Neuronal stem cell (in vitro differentiated cells): ENCODE measurements at regions not wholly inside any gene's neighbourhood (a gene's known extent, or its start where the extent isn't known, plus 50 kb on each side); places are given as distances from the start of the nearest gene placed in this dataset.

Experiments
- DNase-seq: peaks from one replicate; pipeline ENCODE4 v3.0.0-alpha.2; 2013; ENCODE audit warnings: low spot score
- H2AFZ ChIP-seq: one replicate; pipeline ENCODE4 v1.6.1; 2013; ENCODE audit warnings: mild to moderate bottlenecking, low read length, inconsistent platforms
- H2AK5ac ChIP-seq: 2 replicates; pipeline ENCODE4 v1.6.1; 2013; ENCODE audit warnings: low read depth, mild to moderate bottlenecking, inconsistent platforms, low read length, moderate library complexity, mixed read lengths
- H2BK120ac ChIP-seq: 2 replicates; pipeline ENCODE4 v1.6.1; 2013; ENCODE audit warnings: low read depth, mild to moderate bottlenecking, inconsistent platforms, low read length, moderate library complexity, mixed read lengths
- H2BK12ac ChIP-seq: one replicate; pipeline ENCODE4 v1.6.1; 2013; ENCODE audit warnings: low read length, inconsistent platforms
- H2BK15ac ChIP-seq: 2 replicates; pipeline ENCODE4 v1.6.1; 2013; ENCODE audit warnings: mild to moderate bottlenecking, low read length, inconsistent platforms, mixed read lengths
- H2BK5ac ChIP-seq: one replicate; pipeline ENCODE4 v1.6.1; 2013; ENCODE audit warnings: inconsistent platforms, mild to moderate bottlenecking, low read length, moderate library complexity
- H3K14ac ChIP-seq: one replicate; pipeline ENCODE4 v1.6.1; 2013; ENCODE audit warnings: low read length, inconsistent platforms
- H3K18ac ChIP-seq: 2 replicates; pipeline ENCODE4 v1.6.1; 2013; ENCODE audit warnings: low read length, inconsistent platforms
- H3K23ac ChIP-seq: 2 replicates; pipeline ENCODE4 v1.6.1; 2013; ENCODE audit warnings: low read depth, mild to moderate bottlenecking, mixed read lengths, low read length, inconsistent platforms; ENCODE audit not compliant: poor library complexity
- H3K27ac ChIP-seq: replicated peaks from 3 replicates; pipeline ENCODE4 v1.5.1; 2013; ENCODE audit warnings: low read length, inconsistent platforms
- H3K27me3 ChIP-seq, 3 experiments: 2 replicates each; pipeline ENCODE4 v1.6.1; 2013; ENCODE audit warnings: low read length in 3 of 3, mild to moderate bottlenecking in 2 of 3, inconsistent platforms in 1 of 3, low read depth in 1 of 3, mixed read lengths in 1 of 3, moderate library complexity in 1 of 3; ENCODE audit not compliant: control insufficient read depth in 3 of 3, insufficient read depth in 3 of 3
- H3K36me3 ChIP-seq, 2 donors: replicated peaks in 1 of 2; 2 replicates each; pipeline ENCODE4 v1.6.1; 2013; ENCODE audit warnings: low read length in 2 of 2; ENCODE audit not compliant: control insufficient read depth in 2 of 2, insufficient read depth in 2 of 2
- H3K4ac ChIP-seq: 2 replicates; pipeline ENCODE4 v1.6.1; 2013; ENCODE audit warnings: inconsistent platforms, mild to moderate bottlenecking, low read length, moderate library complexity
- H3K4me1 ChIP-seq, 2 donors: 1 replicate in 1 of 2; 2 replicates in 1 of 2; pipeline ENCODE4 v1.6.1; 2013; ENCODE audit warnings: low read length in 2 of 2, low read depth in 1 of 2; ENCODE audit not compliant: control insufficient read depth in 2 of 2, insufficient read depth in 1 of 2
- H3K4me2 ChIP-seq: one replicate; pipeline ENCODE4 v1.6.1; 2013; ENCODE audit warnings: mild to moderate bottlenecking, low read length, inconsistent platforms; ENCODE audit not compliant: insufficient read depth, poor library complexity, severe bottlenecking
- H3K4me3 ChIP-seq, 2 donors: 2 replicates each; pipeline ENCODE4 v1.5.1; 2013; ENCODE audit warnings: low read length in 2 of 2, mild to moderate bottlenecking in 2 of 2, inconsistent platforms in 1 of 2, moderate library complexity in 1 of 2
- H3K79me1 ChIP-seq: one replicate; pipeline ENCODE4 v1.6.1; 2013; ENCODE audit warnings: low read depth, mild to moderate bottlenecking, inconsistent platforms, low read length, moderate library complexity
- H3K9ac ChIP-seq: one replicate; pipeline ENCODE4 v1.6.1; 2013; ENCODE audit warnings: mild to moderate bottlenecking, low read depth, low read length, inconsistent platforms; ENCODE audit not compliant: poor library complexity
- H3K9me3 ChIP-seq, 2 donors: replicated peaks in 1 of 2; 2 replicates each; pipeline versions ENCODE3 to v1.6.1; 2013; ENCODE audit warnings: low read length in 2 of 2, mild to moderate bottlenecking in 2 of 2, inconsistent platforms in 1 of 2, low read depth in 1 of 2, mixed read lengths in 1 of 2, moderate library complexity in 1 of 2; ENCODE audit not compliant: control insufficient read depth in 2 of 2, insufficient read depth in 1 of 2
- H4K8ac ChIP-seq: one replicate; pipeline ENCODE4 v1.6.1; 2013; ENCODE audit warnings: low read depth, mild to moderate bottlenecking, inconsistent platforms, low read length, moderate library complexity
- H4K91ac ChIP-seq: one replicate; pipeline ENCODE4 v1.6.1; 2013; ENCODE audit warnings: low read length, low read depth, mild to moderate bottlenecking, inconsistent platforms; ENCODE audit not compliant: poor library complexity
- WGBS, 2 donors: extraction: QIAGEN DNeasy Blood & Tissue Kit; methylation state at CpG; one replicate each; pipeline ENCODE4 v1.1.7; 2013; ENCODE audit warnings: missing lambda C conversion rate in 2 of 2, mixed read lengths in 1 of 2; ENCODE audit not compliant: insufficient read length in 2 of 2, insufficient replicate concordance in 1 of 2; ENCODE audit errors: extremely low coverage in 2 of 2; 5-methylcytosine and 5-hydroxymethylcytosine counted together

GRCh38 chr4:53658029-53658428, 66.7 kb upstream of the LNX1 start:
- no peak overlapping the region for H2BK120ac ChIP-seq
- no peaks in the 10 kb centered on the region for H3K27me3 ChIP-seq
- H2AK5ac ChIP-seq: no peak overlapping the region
- no peak overlapping the region for H2BK15ac ChIP-seq
- H2BK12ac ChIP-seq: no peak overlapping the region
- no peak overlapping the region for H3K27ac ChIP-seq
- H3K14ac ChIP-seq: no peak overlapping the region
- no peak overlapping the region for H3K4me2 ChIP-seq
- WGBS, 2 donors: no CpG with 5 or more reads among the region's 1 CpG
- peaks cover 0 to 4% of the 10 kb centered on the region in 2 donors for H3K4me1 ChIP-seq
- H4K91ac ChIP-seq: no peak overlapping the region
- H3K36me3 ChIP-seq: no peaks in the 10 kb centered on the region
- no peak overlapping the region for H3K18ac ChIP-seq
- H3K4me3 ChIP-seq: no peak overlapping the region
- H3K9ac ChIP-seq: no peak overlapping the region
- no peak overlapping the region for H2AFZ ChIP-seq
- no peaks in the 10 kb centered on the region for H3K9me3 ChIP-seq
- H4K8ac ChIP-seq: no peak overlapping the region
- DNase-seq: no peak
- no peak overlapping the region for H2BK5ac ChIP-seq
- H3K23ac ChIP-seq: no peak overlapping the region
- no peak overlapping the region for H3K4ac ChIP-seq
- no peaks in the 10 kb centered on the region for H3K79me1 ChIP-seq

GRCh38 chr4:53656421-53656981, 65.2 kb upstream of the LNX1 start:
- no peak overlapping the region for H4K8ac ChIP-seq

GRCh38 chr4:53654300-53654758, 63.0 kb upstream of the LNX1 start:
- no peak overlapping the region for H2BK15ac ChIP-seq
- WGBS, 2 donors: no CpG with 5 or more reads among the region's 5 CpGs
- no peak for DNase-seq

More at GRCh38 chr4:53656421-53656981, 65.2 kb upstream of the LNX1 start:
- WGBS, 2 donors: no CpG with 5 or more reads among the region's 7 CpGs
- no peak overlapping the region for H3K9ac ChIP-seq
- H3K36me3 ChIP-seq: no peaks in the 10 kb centered on the region
- H3K23ac ChIP-seq: no peak overlapping the region
- no peak for DNase-seq
- no peaks in the 10 kb centered on the region for H3K27me3 ChIP-seq
- H3K14ac ChIP-seq: no peak overlapping the region
- H2AFZ ChIP-seq: no peak overlapping the region
- no peak overlapping the region for H2AK5ac ChIP-seq
- no peaks in the 10 kb centered on the region for H3K79me1 ChIP-seq
- H3K4me2 ChIP-seq: no peak overlapping the region
- H2BK5ac ChIP-seq: no peak overlapping the region
- H3K4me3 ChIP-seq: no peak overlapping the region
- no peak overlapping the region for H2BK12ac ChIP-seq
- no peak overlapping the region for H2BK15ac ChIP-seq
- peaks cover 0 to 4% of the 10 kb centered on the region in 2 donors for H3K4me1 ChIP-seq
- no peak overlapping the region for H3K27ac ChIP-seq
- no peak overlapping the region for H4K91ac ChIP-seq
- H2BK120ac ChIP-seq: no peak overlapping the region
- H3K4ac ChIP-seq: no peak overlapping the region
- no peaks in the 10 kb centered on the region for H3K9me3 ChIP-seq
- H3K18ac ChIP-seq: no peak overlapping the region

GRCh38 chr4:53653484-53654053, 62.3 kb upstream of the LNX1 start:
- H3K14ac ChIP-seq: no peak overlapping the region
- no peak overlapping the region for H4K91ac ChIP-seq
- no peak overlapping the region for H2AK5ac ChIP-seq
- H2BK5ac ChIP-seq: no peak overlapping the region
- H3K9ac ChIP-seq: no peak overlapping the region
- no peak overlapping the region for H3K27ac ChIP-seq
- DNase-seq: no peak
- H4K8ac ChIP-seq: no peak overlapping the region
- no peak overlapping the region for H2BK15ac ChIP-seq
- H3K18ac ChIP-seq: no peak overlapping the region
- peaks cover 0 to 4% of the 10 kb centered on the region in 2 donors for H3K4me1 ChIP-seq
- no peak overlapping the region for H3K4ac ChIP-seq
- no peak overlapping the region for H3K4me3 ChIP-seq
- H2BK120ac ChIP-seq: no peak overlapping the region
- no peaks in the 10 kb centered on the region for H3K79me1 ChIP-seq
- whole genome bisulfite sequencing, 2 donors: no CpG with 5 or more reads among the region's 6 CpGs
- no peak overlapping the region for H3K23ac ChIP-seq
- H2BK12ac ChIP-seq: no peak overlapping the region
- H3K9me3 ChIP-seq: no peaks in the 10 kb centered on the region
- no peaks in the 10 kb centered on the region for H3K27me3 ChIP-seq
- no peak overlapping the region for H2AFZ ChIP-seq
- H3K36me3 ChIP-seq: no peaks in the 10 kb centered on the region
- H3K4me2 ChIP-seq: no peak overlapping the region

More at GRCh38 chr4:53654300-53654758, 63.0 kb upstream of the LNX1 start:
- Histone ChIP-seq H3K4me2 (no peak overlapping the region), H2BK5ac (no peak overlapping the region), H3K9ac (no peak overlapping the region), H3K79me1 (no peaks in the 10 kb centered on the region), H3K4me1 (peaks cover 0 to 4% of the 10 kb centered on the region in 2 donors), H3K14ac (no peak overlapping the region), H4K8ac (no peak overlapping the region), H3K36me3 (no peaks in the 10 kb centered on the region), H3K4ac (no peak overlapping the region), H2BK120ac (no peak overlapping the region), H3K23ac (no peak overlapping the region), H3K27me3 (no peaks in the 10 kb centered on the region), H3K18ac (no peak overlapping the region), H2BK12ac (no peak overlapping the region), H3K27ac (no peak overlapping the region), H3K9me3 (no peaks in the 10 kb centered on the region), H3K4me3 (no peak overlapping the region), H2AFZ (no peak overlapping the region), H4K91ac (no peak overlapping the region), H2AK5ac (no peak overlapping the region)
